PC-9 (cell line): ENCODE measurements at regions not wholly inside any gene's neighbourhood (a gene's known extent, or its start where the extent isn't known, plus 50 kb on each side); places are given as distances from the start of the nearest gene placed in this dataset.

Experiments
- BruUV-seq: library from RNA; stranded (reverse); fragments of 400-500 nt; replicated peaks from 2 replicates; lab custom pipeline; 2021; lab: Mats Ljungman, UMichigan
- CTCF ChIA-PET: fragments of 300-600 bp; sonication (Branson Sonifier 250); formaldehyde crosslinking; loops from one replicate; lab custom pipeline; 2022; ENCODE audit warnings: antibody characterized with exemption; lab: Charles Lee
- POLR2A ChIA-PET: fragments of 300-600 bp; sonication (Branson Sonifier 250); formaldehyde crosslinking; loops from one replicate; lab custom pipeline; 2022; ENCODE audit warnings: antibody characterized with exemption; ENCODE audit not compliant: unreplicated experiment; lab: Charles Lee
- DNase-seq, 2 experiments: peaks; one replicate each; pipeline versions ENCODE4 v3.0.0 to v3.0.0-alpha.2; 2015 to 2022; ENCODE audit warnings: mixed read lengths in 1 of 2
- H2AFZ ChIP-seq: fragments of 200-600 bp; sonication (generic); 2 replicates; pipeline ENCODE4 v1.8.1; 2017; ENCODE audit warnings: antibody characterized with exemption
- H3F3A ChIP-seq: fragments of 200-600 bp; sonication (generic); 2 replicates; pipeline ENCODE4 v1.8.1; 2017; ENCODE audit warnings: antibody characterized with exemption, mild to moderate bottlenecking, low read depth; ENCODE audit not compliant: insufficient read depth
- H3K27ac ChIP-seq: fragments of 200-600 bp; sonication (generic); 2 replicates; pipeline ENCODE4 v1.6.1; 2016; ENCODE audit warnings: mixed run types
- H3K27me3 ChIP-seq: fragments of 200-600 bp; sonication (generic); 2 replicates; pipeline ENCODE4 v1.6.1; 2016; ENCODE audit warnings: low read depth, mixed run types; ENCODE audit not compliant: insufficient read depth
- H3K36me3 ChIP-seq: fragments of 200-600 bp; sonication (generic); 2 replicates; pipeline ENCODE4 v1.6.1; 2016; ENCODE audit warnings: low read depth, mixed run types
- H3K4me1 ChIP-seq: fragments of 200-600 bp; sonication (generic); replicated peaks from 2 replicates; pipeline ENCODE4 v1.6.1; 2016; ENCODE audit warnings: mixed run types; ENCODE audit not compliant: insufficient read depth
- H3K4me2 ChIP-seq: fragments of 200-600 bp; sonication (generic); 2 replicates; pipeline ENCODE4 v1.6.1; 2017; ENCODE audit warnings: mixed run types
- H3K4me3 ChIP-seq: fragments of 200-600 bp; sonication (generic); 2 replicates; pipeline ENCODE4 v1.6.1; 2016; ENCODE audit warnings: mixed run types
- H3K79me2 ChIP-seq: fragments of 200-600 bp; sonication (generic); 2 replicates; pipeline ENCODE4 v1.6.1; 2017; ENCODE audit warnings: low read depth, mixed run types
- H3K9me2 ChIP-seq: fragments of 200-600 bp; sonication (generic); 2 replicates; pipeline ENCODE4 v1.8.1; 2017; ENCODE audit warnings: mild to moderate bottlenecking; ENCODE audit not compliant: insufficient read depth
- H3K9me3 ChIP-seq: fragments of 200-600 bp; sonication (generic); 2 replicates; pipeline ENCODE4 v1.8.1; 2016; ENCODE audit warnings: low read depth; ENCODE audit not compliant: insufficient read depth
- H4K20me1 ChIP-seq: fragments of 200-600 bp; sonication (generic); 2 replicates; pipeline ENCODE4 v1.8.1; 2017; ENCODE audit not compliant: insufficient read depth
- EZH2 ChIP-seq: fragments of 200-600 bp; sonication (generic); IDR thresholded peaks from 2 replicates; pipeline ENCODE4 v1.8.0; 2017; ENCODE audit warnings: antibody characterized with exemption, low read depth
- intact Hi-C: fragments of 100-400 bp; cut with micrococcal nuclease; formaldehyde crosslinking; loops from one replicate; pipeline ENCODE4 v1.10.0; 2022; ENCODE audit not compliant: unreplicated experiment
- TF ChIP-seq, protein P1 (sequence below): fragments of 200-600 bp; sonication (generic); conservative IDR thresholded peaks from 2 replicates; pipeline ENCODE4 v1.6.1; 2017; ENCODE audit warnings: mixed run types, antibody characterized with exemption, mild to moderate bottlenecking, moderate library complexity

- Histone ChIP-seq H3K79me2 (no peaks in the 10 kb centered on the region), H3K36me3 (no peaks in the 10 kb centered on the region), H4K20me1 (no peaks in the 10 kb centered on the region), H2AFZ (no peak overlapping the region), H3K9me2 (no peaks in the 10 kb centered on the region), H3K27me3 (no peaks in the 10 kb centered on the region), H3K4me3 (no peak overlapping the region), H3K4me1 (no peaks in the 10 kb centered on the region), H3K4me2 (no peak overlapping the region), H3K27ac (no peak overlapping the region), H3K9me3 (no peaks in the 10 kb centered on the region), H3F3A (no peaks in the 10 kb centered on the region)
- no TSS peak for BruUV-seq
- intact Hi-C loops: no loop called here
- no peak for DNase-seq
- TF ChIP-seq, protein P1, sequence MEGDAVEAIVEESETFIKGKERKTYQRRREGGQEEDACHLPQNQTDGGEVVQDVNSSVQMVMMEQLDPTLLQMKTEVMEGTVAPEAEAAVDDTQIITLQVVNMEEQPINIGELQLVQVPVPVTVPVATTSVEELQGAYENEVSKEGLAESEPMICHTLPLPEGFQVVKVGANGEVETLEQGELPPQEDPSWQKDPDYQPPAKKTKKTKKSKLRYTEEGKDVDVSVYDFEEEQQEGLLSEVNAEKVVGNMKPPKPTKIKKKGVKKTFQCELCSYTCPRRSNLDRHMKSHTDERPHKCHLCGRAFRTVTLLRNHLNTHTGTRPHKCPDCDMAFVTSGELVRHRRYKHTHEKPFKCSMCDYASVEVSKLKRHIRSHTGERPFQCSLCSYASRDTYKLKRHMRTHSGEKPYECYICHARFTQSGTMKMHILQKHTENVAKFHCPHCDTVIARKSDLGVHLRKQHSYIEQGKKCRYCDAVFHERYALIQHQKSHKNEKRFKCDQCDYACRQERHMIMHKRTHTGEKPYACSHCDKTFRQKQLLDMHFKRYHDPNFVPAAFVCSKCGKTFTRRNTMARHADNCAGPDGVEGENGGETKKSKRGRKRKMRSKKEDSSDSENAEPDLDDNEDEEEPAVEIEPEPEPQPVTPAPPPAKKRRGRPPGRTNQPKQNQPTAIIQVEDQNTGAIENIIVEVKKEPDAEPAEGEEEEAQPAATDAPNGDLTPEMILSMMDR: no peak
- no peak for TF ChIP-seq EZH2
- CTCF ChIA-PET: no interaction called here
- POLR2A ChIA-PET: no interaction called here
Observed at GRCh38 chr2:46839045-46839444, 76.6 kb downstream of the MCFD2 start.

- no peaks in the 10 kb centered on the region for H3K27me3 ChIP-seq
- TF ChIP-seq, protein P1: no peak
- no peak for TF ChIP-seq EZH2
- ChIA-PET POLR2A (interaction anchor here (0.5 kb wide), 1 partner anchor 39 kb away, joined by 3 read pairs; no protein-coding TSS in a partner anchor), CTCF (interaction anchor here (0.7 kb wide), 1 partner anchor 218 kb away, joined by 3 read pairs; no protein-coding TSS in a partner anchor)
- H3K79me2 ChIP-seq: no peaks in the 10 kb centered on the region
- intact Hi-C loops: no loop called here
- H3K9me3 ChIP-seq: no peaks in the 10 kb centered on the region
- H3F3A ChIP-seq: no peaks in the 10 kb centered on the region
- no peaks in the 10 kb centered on the region for H3K4me1 ChIP-seq
- no peak overlapping the region for H3K27ac ChIP-seq
- H3K4me3 ChIP-seq: no peak overlapping the region
- no peak overlapping the region for H3K4me2 ChIP-seq
- no peak overlapping the region for H2AFZ ChIP-seq
- DNase-seq: no peak
- no peaks in the 10 kb centered on the region for H3K36me3 ChIP-seq
- no peaks in the 10 kb centered on the region for H4K20me1 ChIP-seq
- BruUV-seq: no TSS peak
- H3K9me2 ChIP-seq: no peaks in the 10 kb centered on the region
Observed at GRCh38 chr2:46837704-46838103, 77.9 kb downstream of the MCFD2 start.

DNA sequence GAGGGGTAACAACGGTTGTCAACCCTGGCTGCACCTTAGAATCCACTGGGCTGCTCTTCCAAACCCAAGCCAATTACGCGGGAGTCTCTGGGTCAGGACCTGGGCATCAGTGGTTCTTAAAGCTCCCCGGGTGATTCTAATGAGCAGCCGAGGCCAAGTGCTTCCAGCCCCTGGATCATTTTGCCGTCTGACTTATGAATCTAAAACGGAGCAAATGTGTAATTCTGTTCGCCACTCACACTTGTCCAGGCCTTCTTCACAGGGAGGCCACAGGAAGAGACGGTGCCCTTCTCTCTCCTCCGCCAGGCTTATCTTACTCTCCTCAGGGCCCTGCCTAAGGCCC, 78.5 kb downstream of the MCFD2 start:
- Histone ChIP-seq H3F3A (no peaks in the 10 kb centered on the region), H3K27me3 (no peaks in the 10 kb centered on the region), H4K20me1 (no peaks in the 10 kb centered on the region), H3K4me1 (no peaks in the 10 kb centered on the region), H3K4me2 (no peak overlapping the region), H3K27ac (no peak overlapping the region), H3K79me2 (no peaks in the 10 kb centered on the region), H3K36me3 (no peaks in the 10 kb centered on the region), H3K9me2 (no peaks in the 10 kb centered on the region), H3K9me3 (no peaks in the 10 kb centered on the region), H2AFZ (no peak overlapping the region), H3K4me3 (no peak overlapping the region)
- intact Hi-C loops: no loop called here
- TF ChIP-seq, protein P1: no peak
- TF ChIP-seq EZH2: no peak
- BruUV-seq: no TSS peak
- CTCF ChIA-PET: interaction anchor here (0.6 to 0.7 kb wide), 2 partner anchors 217 to 550 kb away, joined by 3 to 4 read pairs; no protein-coding TSS in a partner anchor
- DNase-seq: no peak
- POLR2A ChIA-PET: no interaction called here
